ENCODE measurements at regions not wholly inside any gene's neighbourhood (a gene's known extent, or its start where the extent isn't known, plus 50 kb on each side); places are given as distances from the start of the nearest gene placed in this dataset.

- DNase-seq: no peak
These were observed 129.3 kb downstream of the TMA16 start for GRCh38 chr4:163623787-163624186.

GRCh38 chr4:163624727-163625126 is 130.2 kb downstream of the TMA16 start:
- no peak for DNase-seq

- no peak for DNase-seq
These were observed 136.8 kb downstream of the TMA16 start for GRCh38 chr4:163631288-163631687.

GRCh38 chr4:163638909-163639308 is 144.4 kb downstream of the TMA16 start:
- DNase-seq: no peak

- DNase-seq: no peak
These were observed 155.1 kb downstream of the TMA16 start for GRCh38 chr4:163649557-163650091.

- no peak for DNase-seq
These were observed 157.3 kb downstream of the TMA16 start for GRCh38 chr4:163651761-163652160.

GRCh38 chr4:163654621-163655020 is 160.1 kb downstream of the TMA16 start:
- no peak for DNase-seq

- DNase-seq: no peak
These were observed 166.1 kb downstream of the TMA16 start for GRCh38 chr4:163660636-163661035.

GRCh38 chr4:163662768-163663167 is 168.3 kb downstream of the TMA16 start:
- no peak for DNase-seq

- no peak for DNase-seq
These were observed 169.2 kb downstream of the TMA16 start for GRCh38 chr4:163663454-163664225.

- no peak for DNase-seq
These were observed 170.6 kb downstream of the TMA16 start for GRCh38 chr4:163665101-163665500.

GRCh38 chr4:163665521-163666331 is 171.2 kb downstream of the TMA16 start:
- DNase-seq: no peak

GRCh38 chr4:163666332-163666873 is 171.9 kb downstream of the TMA16 start:
- no peak for DNase-seq

- DNase-seq: no peak
These were observed 178.3 kb downstream of the TMA16 start for GRCh38 chr4:163672751-163673150.

- no peak for DNase-seq
These were observed 179.6 kb downstream of the TMA16 start for GRCh38 chr4:163673848-163674697.

- DNase-seq: no peak
These were observed 184.7 kb downstream of the TMA16 start for GRCh38 chr4:163679189-163679588.

- DNase-seq: no peak
These were observed 186.1 kb downstream of the TMA16 start for GRCh38 chr4:163680386-163681098.

GRCh38 chr4:163681208-163681821 is 186.8 kb downstream of the TMA16 start:
- DNase-seq: peak in 2 of 5 experiments; percentile 13 to 58

- DNase-seq: no peak
These were observed 194.4 kb downstream of the TMA16 start for GRCh38 chr4:163688856-163689255.

- DNase-seq: no peak
These were observed 198.7 kb downstream of the TMA16 start for GRCh38 chr4:163693211-163693610.

GRCh38 chr4:163693776-163694175 is 199.3 kb downstream of the TMA16 start:
- DNase-seq: no peak

Data from T-helper 2 cell (primary cell).